H9 (cell line): ENCODE measurements at regions not wholly inside any gene's neighbourhood (a gene's known extent, or its start where the extent isn't known, plus 50 kb on each side); places are given as distances from the start of the nearest gene placed in this dataset.

Experiments
- DNase-seq: peaks from one replicate; pipeline ENCODE4 v3.0.0-alpha.2; 2017
- H2AFZ ChIP-seq: one replicate; pipeline ENCODE4 v1.6.1; 2013; ENCODE audit warnings: mild to moderate bottlenecking, low read length, control low read depth, moderate library complexity
- H2AK5ac ChIP-seq: 2 replicates; pipeline ENCODE4 v1.6.1; 2013; ENCODE audit warnings: low read length, control low read depth, mixed read lengths; ENCODE audit not compliant: insufficient read length
- H2BK120ac ChIP-seq: one replicate; pipeline ENCODE4 v1.6.1; 2013; ENCODE audit warnings: low read depth, mild to moderate bottlenecking, low read length, control low read depth, inconsistent platforms; ENCODE audit not compliant: poor library complexity, severe bottlenecking
- H2BK12ac ChIP-seq: 2 replicates; pipeline ENCODE4 v1.6.1; 2013; ENCODE audit warnings: low read length, control low read depth, mixed read lengths, low read depth; ENCODE audit not compliant: insufficient read length
- H2BK15ac ChIP-seq: 2 replicates; pipeline ENCODE4 v1.6.1; 2013; ENCODE audit warnings: low read depth, low read length, control low read depth
- H2BK20ac ChIP-seq: one replicate; pipeline ENCODE4 v1.6.1; 2013; ENCODE audit warnings: low read depth, mild to moderate bottlenecking, low read length, control low read depth, inconsistent platforms; ENCODE audit not compliant: poor library complexity, severe bottlenecking
- H2BK5ac ChIP-seq: 2 replicates; pipeline ENCODE4 v1.6.1; 2013; ENCODE audit warnings: low read length, control low read depth, mixed read lengths; ENCODE audit not compliant: insufficient read length
- H3K14ac ChIP-seq: 2 replicates; pipeline ENCODE4 v1.6.1; 2013; ENCODE audit warnings: low read length, control low read depth; ENCODE audit not compliant: insufficient read depth
- H3K18ac ChIP-seq: 2 replicates; pipeline ENCODE4 v1.6.1; 2013; ENCODE audit warnings: low read depth, mild to moderate bottlenecking, mixed read lengths, low read length, control low read depth; ENCODE audit not compliant: insufficient read length
- H3K23ac ChIP-seq: 2 replicates; pipeline ENCODE4 v1.6.1; 2013; ENCODE audit warnings: low read length, control low read depth, mixed read lengths, low read depth; ENCODE audit not compliant: insufficient read length
- H3K23me2 ChIP-seq: 2 replicates; pipeline ENCODE4 v1.6.1; 2013; ENCODE audit warnings: low read depth, mild to moderate bottlenecking, mixed read lengths, low read length, control low read depth; ENCODE audit not compliant: insufficient read length, poor library complexity, severe bottlenecking
- H3K27ac ChIP-seq: 2 replicates; pipeline ENCODE4 v1.5.1; 2013; ENCODE audit warnings: low read length, control low read depth, mixed read lengths, low read depth; ENCODE audit not compliant: insufficient read length
- H3K27me3 ChIP-seq: 2 replicates; pipeline ENCODE4 v1.6.1; 2013; ENCODE audit warnings: low read length, control low read depth, inconsistent platforms; ENCODE audit not compliant: insufficient read depth
- H3K4ac ChIP-seq: 2 replicates; pipeline ENCODE4 v1.6.1; 2013; ENCODE audit warnings: low read depth, mild to moderate bottlenecking, control low read depth, inconsistent platforms, low read length, moderate library complexity
- H3K4me1 ChIP-seq: 2 replicates; pipeline ENCODE4 v1.6.1; 2013; ENCODE audit warnings: low read length, control low read depth, inconsistent platforms; ENCODE audit not compliant: insufficient read depth
- H3K4me2 ChIP-seq: 2 replicates; pipeline ENCODE4 v1.6.1; 2013; ENCODE audit warnings: low read length, control low read depth, mixed read lengths; ENCODE audit not compliant: insufficient read length, insufficient read depth
- H3K56ac ChIP-seq: 2 replicates; pipeline ENCODE4 v1.6.1; 2013; ENCODE audit warnings: low read depth, mild to moderate bottlenecking, mixed read lengths, low read length, control low read depth; ENCODE audit not compliant: insufficient read length
- H3K79me1 ChIP-seq: 2 replicates; pipeline ENCODE4 v1.6.1; 2013; ENCODE audit warnings: low read depth, mild to moderate bottlenecking, moderate library complexity, low read length, control low read depth, inconsistent platforms; ENCODE audit not compliant: insufficient read depth, poor library complexity, severe bottlenecking
- H3K79me2 ChIP-seq: 2 replicates; pipeline ENCODE4 v1.6.1; 2013; ENCODE audit warnings: low read length, control low read depth, inconsistent platforms; ENCODE audit not compliant: insufficient read depth
- H3K9ac ChIP-seq: 2 replicates; pipeline ENCODE4 v1.6.1; 2013; ENCODE audit warnings: low read length, control low read depth, mixed read lengths; ENCODE audit not compliant: insufficient read length; ENCODE audit errors: extremely low read depth
- H3K9me3 ChIP-seq: one replicate; pipeline ENCODE4 v1.6.1; 2013; ENCODE audit warnings: low read depth, low read length, inconsistent platforms; ENCODE audit not compliant: control insufficient read depth
- H3T11ph ChIP-seq: one replicate; pipeline ENCODE4 v1.6.1; 2013; ENCODE audit warnings: mild to moderate bottlenecking, low read length, control low read depth, inconsistent platforms
- H4K20me1 ChIP-seq: one replicate; pipeline ENCODE4 v1.6.1; 2013; ENCODE audit not compliant: control insufficient read depth, insufficient read length, insufficient read depth
- H4K5ac ChIP-seq: 2 replicates; pipeline ENCODE4 v1.6.1; 2013; ENCODE audit warnings: low read depth, mild to moderate bottlenecking, mixed read lengths, low read length, control low read depth; ENCODE audit not compliant: insufficient read length
- H4K8ac ChIP-seq: replicated peaks from 2 replicates; pipeline ENCODE4 v1.6.1; 2013; ENCODE audit warnings: low read length, control low read depth, mixed read lengths, low read depth; ENCODE audit not compliant: insufficient read length
- H4K91ac ChIP-seq: 2 replicates; pipeline ENCODE4 v1.6.1; 2013; ENCODE audit warnings: low read depth, mild to moderate bottlenecking, moderate library complexity, mixed read lengths, low read length, control low read depth; ENCODE audit not compliant: insufficient read length
- H3K27ac Mint-ChIP-seq, 3 experiments: 2 replicates in 2 of 3; 3 replicates in 1 of 3; pipeline ENCODE4 v1.8.0; 2020 to 2021; ENCODE audit warnings: mixed read lengths in 3 of 3, mild to moderate bottlenecking in 1 of 3, moderate library complexity in 1 of 3
- H3K27me3 Mint-ChIP-seq: 2 replicates; pipeline ENCODE4 v1.8.0; 2021; ENCODE audit warnings: low read depth, mild to moderate bottlenecking, moderate library complexity, mixed read lengths
- H3K36me3 Mint-ChIP-seq, 3 experiments: 2 replicates in 2 of 3; 3 replicates in 1 of 3; pipeline ENCODE4 v1.8.0; 2020 to 2021; ENCODE audit warnings: low read depth in 3 of 3, mixed read lengths in 3 of 3; ENCODE audit not compliant: insufficient read depth in 1 of 3
- H3K4me1 Mint-ChIP-seq, 2 experiments: 2 replicates each; pipeline ENCODE4 v1.8.0; 2020; ENCODE audit warnings: mixed read lengths in 2 of 2
- H3K4me3 Mint-ChIP-seq, 2 experiments: 2 replicates in 1 of 2; 3 replicates in 1 of 2; pipeline ENCODE4 v1.8.0; 2020 to 2021; ENCODE audit warnings: mild to moderate bottlenecking in 2 of 2, mixed read lengths in 2 of 2, moderate library complexity in 1 of 2
- H3K9me3 Mint-ChIP-seq, 2 experiments: 2 replicates in 1 of 2; 3 replicates in 1 of 2; pipeline ENCODE4 v1.8.0; 2020; ENCODE audit warnings: mild to moderate bottlenecking in 2 of 2, mixed read lengths in 2 of 2, moderate library complexity in 1 of 2
- WGBS: extraction: QIAGEN DNeasy Blood & Tissue Kit; methylation state at CpG from one replicate; pipeline ENCODE4 v1.1.7; 2013; ENCODE audit warnings: missing lambda C conversion rate, low lambda C conversion rate, mixed read lengths; ENCODE audit not compliant: insufficient read length; ENCODE audit errors: extremely low coverage; 5-methylcytosine and 5-hydroxymethylcytosine counted together
- TF ChIP-seq, protein P1 (sequence below): fragments of 200-600 bp; sonication (generic); conservative IDR thresholded peaks from 3 replicates; pipeline ENCODE4 v1.8.0; 2021; ENCODE audit warnings: antibody characterized with exemption, mild to moderate bottlenecking

- DNase-seq, result peak; percentile 31
- H3K14ac ChIP-seq, result no peak overlapping the region
- no peak overlapping the region for H2AFZ ChIP-seq
- no peaks in the 10 kb centered on the region for H3K27me3 ChIP-seq
- no peak overlapping the region for H3K56ac ChIP-seq
- no peaks in the 10 kb centered on the region for H3K4me1 ChIP-seq
- Mint-ChIP-seq H3K27ac (no peak overlapping the region), H3K4me3 (no peak overlapping the region), H3K4me1 (no peaks in the 10 kb centered on the region), H3K27me3 (no peaks in the 10 kb centered on the region), H3K36me3 (no peaks in the 10 kb centered on the region), H3K9me3 (no peaks in the 10 kb centered on the region; a peak in 1 of 5 replicates)
- H3K9me3 ChIP-seq, result no peaks in the 10 kb centered on the region
- H3K18ac ChIP-seq, result no peak overlapping the region
- H4K8ac ChIP-seq, result no peak overlapping the region
- H4K5ac ChIP-seq, result no peak overlapping the region
- no peak overlapping the region for H2BK5ac ChIP-seq
- H2AK5ac ChIP-seq, result no peak overlapping the region
- H3K23me2 ChIP-seq, result no peaks in the 10 kb centered on the region
- H2BK15ac ChIP-seq, result no peak overlapping the region
- H4K20me1 ChIP-seq, result no peaks in the 10 kb centered on the region
- no peak overlapping the region for H3K23ac ChIP-seq
- H2BK12ac ChIP-seq, result no peak overlapping the region
- H2BK20ac ChIP-seq, result no peak overlapping the region
- H3K4me2 ChIP-seq, result no peak overlapping the region
- no peak overlapping the region for H3K27ac ChIP-seq
- TF ChIP-seq, protein P1, sequence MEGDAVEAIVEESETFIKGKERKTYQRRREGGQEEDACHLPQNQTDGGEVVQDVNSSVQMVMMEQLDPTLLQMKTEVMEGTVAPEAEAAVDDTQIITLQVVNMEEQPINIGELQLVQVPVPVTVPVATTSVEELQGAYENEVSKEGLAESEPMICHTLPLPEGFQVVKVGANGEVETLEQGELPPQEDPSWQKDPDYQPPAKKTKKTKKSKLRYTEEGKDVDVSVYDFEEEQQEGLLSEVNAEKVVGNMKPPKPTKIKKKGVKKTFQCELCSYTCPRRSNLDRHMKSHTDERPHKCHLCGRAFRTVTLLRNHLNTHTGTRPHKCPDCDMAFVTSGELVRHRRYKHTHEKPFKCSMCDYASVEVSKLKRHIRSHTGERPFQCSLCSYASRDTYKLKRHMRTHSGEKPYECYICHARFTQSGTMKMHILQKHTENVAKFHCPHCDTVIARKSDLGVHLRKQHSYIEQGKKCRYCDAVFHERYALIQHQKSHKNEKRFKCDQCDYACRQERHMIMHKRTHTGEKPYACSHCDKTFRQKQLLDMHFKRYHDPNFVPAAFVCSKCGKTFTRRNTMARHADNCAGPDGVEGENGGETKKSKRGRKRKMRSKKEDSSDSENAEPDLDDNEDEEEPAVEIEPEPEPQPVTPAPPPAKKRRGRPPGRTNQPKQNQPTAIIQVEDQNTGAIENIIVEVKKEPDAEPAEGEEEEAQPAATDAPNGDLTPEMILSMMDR, result peak; percentile 50; the same call in 2 of the 3 replicates
- no CpG with 5 or more reads among the region's 3 CpGs for WGBS
- H4K91ac ChIP-seq, result no peak overlapping the region
- no peak overlapping the region for H3K4ac ChIP-seq
- no peaks in the 10 kb centered on the region for H3K79me2 ChIP-seq
- no peak overlapping the region for H2BK120ac ChIP-seq
- H3K9ac ChIP-seq, result no peak overlapping the region
- H3T11ph ChIP-seq, result no peak overlapping the region
- H3K79me1 ChIP-seq, result no peaks in the 10 kb centered on the region
Measured at GRCh38 chr1:68791800-68792199, 294.9 kb upstream of the DEPDC1 start.
